ENCODE measurements at regions not wholly inside any gene's neighbourhood (a gene's known extent, or its start where the extent isn't known, plus 50 kb on each side); places are given as distances from the start of the nearest gene placed in this dataset.

- Histone ChIP-seq H3K79me1 (ENCODE audit: low read depth in 1 of 2, low read length in 2 of 2) (no peaks in the 10 kb centered on the region), H2AFZ (replicated peaks; ENCODE audit: low read length, poor library complexity) (no peak overlapping the region), H3K18ac (ENCODE audit: low read depth, low read length) (no peak overlapping the region), H3K14ac (replicated peaks; ENCODE audit: low read depth, low read length) (no peak overlapping the region), H3K4me3 (ENCODE audit: insufficient read depth, low read depth, low read length) (no peak overlapping the region), H3K56ac (ENCODE audit: extremely low read depth, insufficient read depth, low read length) (no peak overlapping the region), H3K4me1 (ENCODE audit: control insufficient read depth, insufficient read depth, low read length) (no peaks in the 10 kb centered on the region), H2BK120ac (ENCODE audit: low read depth, low read length) (no peak overlapping the region), H3K4me2 (ENCODE audit: low read depth, low read length) (no peak overlapping the region), H3K9ac (ENCODE audit: low read depth, low read length) (no peak overlapping the region), H2AK9ac (replicated peaks; ENCODE audit: low read depth, low read length, poor library complexity) (no peak overlapping the region), H3K23ac (ENCODE audit: low read depth, low read length) (no peak overlapping the region), H2AK5ac (ENCODE audit: low read depth, low read length) (no peak overlapping the region), H3K9me1 (ENCODE audit: insufficient read depth, low read length) (no peaks in the 10 kb centered on the region), H4K20me1 (ENCODE audit: insufficient read depth, low read length) (no peaks in the 10 kb centered on the region), H2BK5ac (ENCODE audit: low read depth, low read length, poor library complexity, severe bottlenecking) (no peak overlapping the region), H3K27me3 (ENCODE audit: control insufficient read depth, insufficient read depth, low read length) (no peaks in the 10 kb centered on the region), H3K36me3 (ENCODE audit: control insufficient read depth, insufficient read depth, low read length) (no peaks in the 10 kb centered on the region), H4K5ac (ENCODE audit: low read depth, low read length) (no peak overlapping the region), H3K27ac (ENCODE audit: insufficient read depth, low read length) (no peak overlapping the region), H3K9me3 (ENCODE audit: control insufficient read depth, insufficient read depth, low read length) (no peaks in the 10 kb centered on the region), H4K8ac (ENCODE audit: low read depth in 2 of 2, low read length in 2 of 2) (no peak overlapping the region), H2BK15ac (ENCODE audit: low read depth, low read length) (no peak overlapping the region), H2BK20ac (ENCODE audit: low read depth, low read length) (no peak overlapping the region), H3K4ac (ENCODE audit: low read depth, low read length) (no peak overlapping the region), H4K91ac (ENCODE audit: insufficient read depth, low read depth, low read length) (no peak overlapping the region)
- intact Hi-C loops (cut with micrococcal nuclease) (no loop called here), in situ Hi-C loops (cut with MboI; ENCODE audit: low sequenced_read_pairs) (no loop called here), dilution Hi-C loops (cut with HindIII; ENCODE audit: low sequenced_read_pairs, unreplicated experiment) (no loop called here)
- no CpG with 5 or more reads among the region's 3 CpGs for WGBS, 2 experiments (ENCODE audit: extremely low coverage in 2 of 2, insufficient read length in 1 of 2)
- TF ChIP-seq RAD21 (IDR thresholded peaks at IDR 0.05; ENCODE audit: low read length) (no peak), CHD1 (IDR thresholded peaks at IDR 0.05; ENCODE audit: low read depth, low read length) (no peak), CTCF (conservative IDR thresholded peaks at IDR 0.05; ENCODE audit: low read depth, low read length) (no peak), BHLHE40 (IDR thresholded peaks at IDR 0.05; ENCODE audit: low read depth, low read length) (no peak), CEBPB (IDR thresholded peaks at IDR 0.05; ENCODE audit: low read depth, low read length) (peak; percentile 53)
- ChIA-PET CTCF (interaction anchor here (0.6 kb wide), 1 partner anchor 745 kb away, joined by 3 read pairs; no protein-coding TSS in a partner anchor), POLR2A (ENCODE audit: unreplicated experiment) (no interaction called here)
- ATAC-seq (ENCODE audit: low read depth) (no peak), DNase-seq (peak; percentile 52)
- BruUV-seq (replicated peaks): no TSS peak
These were observed 565.0 kb downstream of the DMRTA1 start for GRCh38 chr9:23011669-23012068.

Data from IMR-90 (cell line).